ENCODE measurements at regions not wholly inside any gene's neighbourhood (a gene's known extent, or its start where the extent isn't known, plus 50 kb on each side); places are given as distances from the start of the nearest gene placed in this dataset.

GRCh38 chr6:9417400-9417799, 982.1 kb upstream of the SLC35B3 start:
- Histone ChIP-seq H3K27ac (no peak overlapping the region), H3K4me1 (no peaks in the 10 kb centered on the region), H3K4me3 (no peak overlapping the region), H3K36me3 (no peaks in the 10 kb centered on the region), H3K9me3 (no peaks in the 10 kb centered on the region), H3K27me3 (peaks cover 0 to 5% (median 0%) of the 10 kb centered on the region in 7 donors)
- DNase-seq: no peak
- TF ChIP-seq CTCF (IDR thresholded peaks at IDR 0.05): no peak
- intact Hi-C loops (cut with DNase I): loop anchor here in 3 of 10 donors (5.0 to 10.0 kb wide), 3 partner anchors 163 to 1470 kb away; partner anchors contain the start of gene SYCP2L (in 1 of the 3)
- WGBS, 2 donors: 69 to 75% methylated on average over 2 of the region's 2 CpGs
- ATAC-seq: no peak

- intact Hi-C loops (cut with DNase I): loop anchor here in 8 of 10 donors (2.0 to 10.0 kb wide), 5 partner anchors 158 to 431 kb away; no protein-coding TSS in a partner anchor
- Histone ChIP-seq H3K27ac (no peak overlapping the region), H3K4me1 (no peaks in the 10 kb centered on the region), H3K36me3 (no peaks in the 10 kb centered on the region), H3K27me3 (no peaks in the 10 kb centered on the region), H3K9me3 (no peaks in the 10 kb centered on the region), H3K4me3 (no peak overlapping the region)
- DNase-seq (peak; percentile 7), ATAC-seq (peak in 1 of 8 donors; percentile 59)
- WGBS, 2 donors: 26 to 28% methylated on average over 5 of the region's 5 CpGs
- peak in 8 of 9 donors; percentile 26 to 58 (median 48) for TF ChIP-seq CTCF (IDR thresholded peaks at IDR 0.05)
These were observed 977.7 kb upstream of the SLC35B3 start for GRCh38 chr6:9412951-9413559.

- Histone ChIP-seq H3K27me3 (no peaks in the 10 kb centered on the region), H3K4me1 (no peaks in the 10 kb centered on the region), H3K4me3 (no peak overlapping the region), H3K27ac (no peak overlapping the region), H3K36me3 (no peaks in the 10 kb centered on the region), H3K9me3 (no peaks in the 10 kb centered on the region)
- TF ChIP-seq CTCF (IDR thresholded peaks at IDR 0.05): no peak
- WGBS, 2 donors: 73 to 76% methylated on average over 2 of the region's 2 CpGs
- intact Hi-C loops (cut with DNase I): loop anchor here in 1 of 10 donors (5.0 kb wide), 1 partner anchor 157 kb away; no protein-coding TSS in a partner anchor
- ATAC-seq: no peak
- no peak for DNase-seq
These were observed 973.8 kb upstream of the SLC35B3 start for GRCh38 chr6:9409126-9409525.

- WGBS, 2 donors: 94 to 95% methylated on average over 2 of the region's 2 CpGs
- Histone ChIP-seq H3K36me3 (no peaks in the 10 kb centered on the region), H3K9me3 (no peaks in the 10 kb centered on the region), H3K27ac (no peak overlapping the region), H3K27me3 (no peaks in the 10 kb centered on the region), H3K4me1 (no peaks in the 10 kb centered on the region), H3K4me3 (no peak overlapping the region)
- intact Hi-C loops (cut with DNase I): loop anchor here in 1 of 10 donors (5.0 kb wide), 1 partner anchor 156 kb away; no protein-coding TSS in a partner anchor
- DNase-seq: no peak
- TF ChIP-seq CTCF (IDR thresholded peaks at IDR 0.05): no peak
- ATAC-seq: no peak
These were observed 973.2 kb upstream of the SLC35B3 start for GRCh38 chr6:9408402-9409117.
